ENCODE measurements at regions not wholly inside any gene's neighbourhood (a gene's known extent, or its start where the extent isn't known, plus 50 kb on each side); places are given as distances from the start of the nearest gene placed in this dataset.
"Not testable (repeated sequence)": the region's sequence is repeated elsewhere in the genome, so short reads cannot be mapped to it uniquely, and the experiment has no call there.

- H3K4me1 ChIP-seq = no peaks in the 10 kb centered on the region
- H3K4me3 ChIP-seq = no peak overlapping the region
- H3K27me3 ChIP-seq = peaks cover 20% of the 10 kb centered on the region
- H3K27ac ChIP-seq = no peak overlapping the region
- no peaks in the 10 kb centered on the region for H3K9me3 ChIP-seq (replicated peaks)
- H3K36me3 ChIP-seq = no peaks in the 10 kb centered on the region; the same call in 1 of the 2 replicates
- DNase-seq = no peak
Measured at GRCh38 chr1:9466780-9467758, 72.2 kb upstream of the SLC25A33 start.

DNA sequence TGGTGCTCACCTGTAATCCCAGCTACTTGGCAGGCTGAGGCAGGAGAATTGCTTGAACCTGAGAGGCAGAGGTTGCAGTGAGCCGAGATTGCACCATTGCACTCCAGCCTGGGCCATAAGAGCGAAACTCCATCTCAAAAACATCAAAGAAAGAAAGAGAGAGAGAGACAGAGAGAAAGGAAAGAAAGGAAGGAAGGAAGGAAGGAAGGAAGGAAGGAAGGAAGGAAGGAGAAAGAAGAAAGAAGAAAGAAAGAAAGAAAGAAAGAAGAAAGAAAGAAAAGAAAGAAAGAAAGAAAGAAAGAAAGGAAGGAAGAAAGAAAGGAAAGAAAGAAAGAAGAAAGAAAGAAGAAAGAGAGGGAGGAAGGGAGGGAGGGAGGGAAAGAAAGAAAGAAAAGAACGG is 69.4 kb upstream of the SLC25A33 start:
- H3K9me3 ChIP-seq (replicated peaks); DNase-seq; H3K36me3 ChIP-seq; H3K4me3 ChIP-seq; H3K27ac ChIP-seq; H3K4me1 ChIP-seq: not testable (repeated sequence)
- H3K27me3 ChIP-seq = peaks cover 20% of the 10 kb centered on the region

GRCh38 chr1:9471679-9472078 is 67.6 kb upstream of the SLC25A33 start:
- H3K27me3 ChIP-seq = peaks cover 20% of the 10 kb centered on the region
- H3K4me3 ChIP-seq = no peak overlapping the region
- no peaks in the 10 kb centered on the region for H3K4me1 ChIP-seq
- DNase-seq = no peak
- H3K27ac ChIP-seq = no peak overlapping the region
- no peaks in the 10 kb centered on the region for H3K9me3 ChIP-seq (replicated peaks)
- no peaks in the 10 kb centered on the region for H3K36me3 ChIP-seq

DNA sequence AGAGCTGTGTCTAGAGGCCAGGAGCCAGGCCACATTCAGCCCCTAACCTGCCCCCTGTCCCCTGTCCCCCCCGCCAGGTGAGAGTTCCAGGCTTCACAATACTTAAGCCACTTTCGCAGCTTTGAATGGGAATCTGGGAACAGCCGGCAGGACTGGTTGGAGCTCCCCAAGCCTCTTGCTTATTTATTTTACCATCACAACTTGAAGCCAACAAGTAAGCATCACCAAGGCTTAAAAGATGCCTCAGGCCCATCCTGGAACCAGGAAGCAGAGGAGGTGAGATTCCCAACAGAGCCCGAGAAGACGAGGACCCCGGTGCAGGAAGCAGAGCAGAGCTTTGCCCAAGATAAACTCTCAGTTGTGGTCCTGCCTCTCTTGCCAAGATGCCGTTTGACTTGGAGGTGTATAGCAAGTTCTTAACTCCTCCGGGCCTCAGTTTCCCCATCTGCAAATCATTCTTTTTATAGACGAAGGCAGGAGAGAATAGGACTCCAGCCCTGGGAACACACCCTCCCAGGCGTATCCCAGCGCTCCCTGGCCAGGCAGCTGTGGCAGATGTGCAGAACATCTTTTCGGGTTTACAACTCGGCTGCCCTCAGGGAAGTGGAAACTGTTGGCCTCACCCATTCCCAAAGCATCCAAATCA is 66.8 kb upstream of the SLC25A33 start:
- H3K9me3 ChIP-seq (replicated peaks) = no peaks in the 10 kb centered on the region
- H3K27me3 ChIP-seq = peaks cover 15% of the 10 kb centered on the region
- H3K4me3 ChIP-seq = no peak overlapping the region
- H3K36me3 ChIP-seq = no peaks in the 10 kb centered on the region
- H3K4me1 ChIP-seq = no peaks in the 10 kb centered on the region
- no peak overlapping the region for H3K27ac ChIP-seq
- no peak for DNase-seq

- no peaks in the 10 kb centered on the region for H3K36me3 ChIP-seq
- no peak overlapping the region for H3K4me3 ChIP-seq
- H3K9me3 ChIP-seq (replicated peaks) = no peaks in the 10 kb centered on the region; the same call in 1 of the 2 replicates
- no peak overlapping the region for H3K27ac ChIP-seq
- peak; percentile 58 to 60 for DNase-seq
- H3K27me3 ChIP-seq = peaks cover 11% of the 10 kb centered on the region
- H3K4me1 ChIP-seq = no peaks in the 10 kb centered on the region
Measured at GRCh38 chr1:9473032-9473807, 66.0 kb upstream of the SLC25A33 start.

GRCh38 chr1:9475061-9475627 is 64.1 kb upstream of the SLC25A33 start:
- Histone ChIP-seq H3K4me3 (no peak overlapping the region), H3K4me1 (no peaks in the 10 kb centered on the region), H3K36me3 (no peaks in the 10 kb centered on the region), H3K9me3 (replicated peaks) (no peaks in the 10 kb centered on the region; the same call in 1 of the 2 replicates), H3K27me3 (peaks cover 10% of the 10 kb centered on the region), H3K27ac (no peak overlapping the region)
- no peak for DNase-seq

GRCh38 chr1:9476790-9477463 is 62.3 kb upstream of the SLC25A33 start:
- Histone ChIP-seq H3K4me3 (no peak overlapping the region), H3K9me3 (replicated peaks) (no peaks in the 10 kb centered on the region; the same call in 1 of the 2 replicates), H3K36me3 (no peaks in the 10 kb centered on the region), H3K27ac (no peak overlapping the region), H3K4me1 (no peaks in the 10 kb centered on the region), H3K27me3 (no peaks in the 10 kb centered on the region; the same call in 1 of the 2 replicates)
- DNase-seq = no peak

DNA sequence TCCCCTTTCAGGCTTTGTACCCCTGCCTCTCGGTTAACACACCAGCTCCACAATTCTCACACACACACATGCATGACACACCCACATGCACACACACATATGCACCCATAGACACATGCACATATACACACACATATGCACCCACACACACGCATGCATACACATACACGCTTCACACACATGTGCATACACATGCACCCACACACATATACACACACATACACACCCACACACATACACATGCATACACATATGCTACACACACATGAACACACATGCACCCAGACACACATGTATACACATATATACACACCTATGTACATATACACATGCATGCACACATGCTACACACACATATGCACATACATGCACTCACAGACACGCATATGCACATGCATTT is 61.7 kb upstream of the SLC25A33 start:
- no peaks in the 10 kb centered on the region for H3K4me1 ChIP-seq
- no peak overlapping the region for H3K27ac ChIP-seq
- DNase-seq = no peak
- no peak overlapping the region for H3K4me3 ChIP-seq
- H3K9me3 ChIP-seq (replicated peaks) = no peaks in the 10 kb centered on the region; the same call in 1 of the 2 replicates
- H3K27me3 ChIP-seq = no peaks in the 10 kb centered on the region; the same call in 1 of the 2 replicates
- H3K36me3 ChIP-seq = no peaks in the 10 kb centered on the region

GRCh38 chr1:9478021-9478420 is 61.2 kb upstream of the SLC25A33 start:
- DNase-seq = no peak
- H3K4me3 ChIP-seq = no peak overlapping the region
- H3K36me3 ChIP-seq = no peaks in the 10 kb centered on the region
- no peak overlapping the region for H3K27ac ChIP-seq
- H3K27me3 ChIP-seq = no peaks in the 10 kb centered on the region; the same call in 1 of the 2 replicates
- H3K9me3 ChIP-seq (replicated peaks) = no peaks in the 10 kb centered on the region; the same call in 1 of the 2 replicates
- H3K4me1 ChIP-seq = no peaks in the 10 kb centered on the region

- H3K9me3 ChIP-seq (replicated peaks) = no peaks in the 10 kb centered on the region; the same call in 1 of the 2 replicates
- no peak overlapping the region for H3K27ac ChIP-seq
- peaks cover 11% of the 10 kb centered on the region; the same call in 1 of the 2 replicates for H3K27me3 ChIP-seq
- no peak overlapping the region for H3K4me3 ChIP-seq
- H3K4me1 ChIP-seq = no peaks in the 10 kb centered on the region
- no peak for DNase-seq
- no peaks in the 10 kb centered on the region for H3K36me3 ChIP-seq
Measured at GRCh38 chr1:9481048-9481447, 58.2 kb upstream of the SLC25A33 start.

- Histone ChIP-seq H3K9me3 (replicated peaks) (no peaks in the 10 kb centered on the region; the same call in 1 of the 2 replicates), H3K36me3 (no peaks in the 10 kb centered on the region), H3K27ac (no peak overlapping the region), H3K27me3 (peaks cover 23% of the 10 kb centered on the region), H3K4me3 (no peak overlapping the region), H3K4me1 (no peaks in the 10 kb centered on the region)
- no peak for DNase-seq
Measured at GRCh38 chr1:9482403-9482802, 56.9 kb upstream of the SLC25A33 start.

DNA sequence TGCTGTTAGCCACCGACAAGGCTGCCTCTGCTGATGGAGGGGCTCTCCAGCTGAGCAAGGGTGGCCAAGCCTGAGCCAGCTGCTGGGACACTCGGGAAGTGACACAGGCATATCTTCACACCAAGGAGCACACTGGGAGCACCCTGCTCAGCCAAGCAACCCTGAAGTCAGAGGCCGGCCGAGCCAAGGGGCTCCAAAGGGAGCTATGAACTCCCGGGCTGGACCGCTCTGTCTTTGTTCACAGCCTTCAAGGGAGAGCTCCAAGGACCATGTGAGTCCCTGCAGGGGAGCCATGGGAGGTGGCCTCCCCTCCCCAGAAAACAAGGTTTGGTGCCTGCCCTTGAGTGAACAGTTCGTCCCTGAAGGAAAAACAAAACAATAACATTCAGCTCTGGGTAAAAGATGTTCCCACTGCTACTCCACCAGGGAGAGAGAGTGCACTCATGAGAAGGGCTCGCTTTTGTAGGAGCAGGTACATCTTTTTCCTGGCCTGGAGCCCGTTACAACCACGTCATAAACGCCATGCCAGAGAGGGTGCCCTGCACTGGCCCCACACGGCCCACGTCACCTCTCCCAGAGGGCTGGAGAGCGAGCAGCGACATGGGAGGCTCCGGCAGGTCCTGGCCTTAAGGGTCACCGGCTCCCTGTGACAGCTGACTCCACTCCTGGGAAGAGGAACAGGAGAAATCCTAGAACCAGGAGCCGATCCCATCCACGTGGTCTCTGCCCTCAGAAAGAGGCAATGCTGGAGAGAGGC is 56.3 kb upstream of the SLC25A33 start:
- Histone ChIP-seq H3K36me3 (no peaks in the 10 kb centered on the region), H3K27ac (no peak overlapping the region), H3K9me3 (replicated peaks) (no peaks in the 10 kb centered on the region), H3K27me3 (peaks cover 23% of the 10 kb centered on the region), H3K4me1 (no peaks in the 10 kb centered on the region), H3K4me3 (no peak overlapping the region)
- no peak for DNase-seq

GRCh38 chr1:9486466-9487140 is 52.7 kb upstream of the SLC25A33 start:
- no peak for DNase-seq
- Histone ChIP-seq H3K27ac (no peak overlapping the region), H3K36me3 (no peaks in the 10 kb centered on the region)

More at GRCh38 chr1:9486466-9487140, 52.7 kb upstream of the SLC25A33 start:
- Histone ChIP-seq H3K9me3 (replicated peaks) (no peaks in the 10 kb centered on the region), H3K4me1 (no peaks in the 10 kb centered on the region), H3K27me3 (peaks cover 23% of the 10 kb centered on the region), H3K4me3 (no peak overlapping the region)
